GM18867 (cell line): ENCODE measurements at regions not wholly inside any gene's neighbourhood (a gene's known extent, or its start where the extent isn't known, plus 50 kb on each side); places are given as distances from the start of the nearest gene placed in this dataset.

Experiments
- ATAC-seq: cut with Tn5 transposase; IDR thresholded peaks from one replicate; pipeline ENCODE4 v1.9.1; 2021; ENCODE audit warnings: mild to moderate bottlenecking, moderate library complexity; ENCODE audit not compliant: unreplicated experiment

GRCh38 chr3:76943671-76944070 lies 96.2 kb upstream of the ROBO2 start:
- ATAC-seq = no peak

DNA sequence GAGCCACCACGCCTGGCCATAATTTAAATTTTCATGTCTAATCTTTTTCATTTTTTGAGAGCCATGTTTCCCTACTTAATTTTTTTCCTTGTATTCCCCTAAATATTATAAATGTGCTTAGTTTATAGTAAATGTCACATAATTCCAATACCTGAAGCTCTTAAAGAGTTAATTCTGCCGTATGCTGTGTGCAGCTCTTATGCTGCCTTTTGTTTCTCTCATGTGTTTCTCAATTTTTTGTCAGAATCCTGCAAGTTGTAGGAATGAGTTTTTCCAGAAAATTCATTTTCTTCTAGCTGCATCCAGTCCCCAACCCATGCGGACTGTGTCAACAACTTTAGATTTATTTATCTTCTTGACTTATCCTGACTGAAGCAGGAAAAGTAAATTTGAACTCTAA lies 90.9 kb upstream of the ROBO2 start:
- ATAC-seq = no peak

- no peak for ATAC-seq
Measured at GRCh38 chr3:76949462-76949861, 90.4 kb upstream of the ROBO2 start.

GRCh38 chr3:76950590-76950989 lies 89.3 kb upstream of the ROBO2 start:
- no peak for ATAC-seq

- ATAC-seq = no peak
Measured at GRCh38 chr3:76954412-76954811, 85.5 kb upstream of the ROBO2 start.

GRCh38 chr3:76958274-76958673 lies 81.6 kb upstream of the ROBO2 start:
- no peak for ATAC-seq

- ATAC-seq = no peak
Measured at GRCh38 chr3:76958861-76959260, 81.0 kb upstream of the ROBO2 start.

DNA sequence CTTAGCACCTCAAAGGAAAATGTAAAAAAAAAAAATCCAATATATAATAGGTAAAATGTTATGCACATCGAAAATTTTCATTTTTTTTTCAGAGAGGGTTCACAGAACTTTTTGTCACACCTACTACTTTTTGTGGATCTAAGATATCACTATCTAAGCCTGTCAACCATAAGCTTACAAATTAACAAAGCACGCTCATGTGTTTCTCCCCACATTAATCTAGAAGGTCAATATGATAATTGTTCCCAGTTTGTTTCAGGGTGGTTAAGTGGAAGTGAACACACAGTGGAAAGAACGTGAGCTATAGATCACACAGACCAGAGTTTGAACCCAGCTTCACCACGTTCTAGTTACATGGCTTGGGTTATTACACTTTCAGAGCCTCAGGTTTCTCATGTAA lies 78.6 kb upstream of the ROBO2 start:
- ATAC-seq = no peak

DNA sequence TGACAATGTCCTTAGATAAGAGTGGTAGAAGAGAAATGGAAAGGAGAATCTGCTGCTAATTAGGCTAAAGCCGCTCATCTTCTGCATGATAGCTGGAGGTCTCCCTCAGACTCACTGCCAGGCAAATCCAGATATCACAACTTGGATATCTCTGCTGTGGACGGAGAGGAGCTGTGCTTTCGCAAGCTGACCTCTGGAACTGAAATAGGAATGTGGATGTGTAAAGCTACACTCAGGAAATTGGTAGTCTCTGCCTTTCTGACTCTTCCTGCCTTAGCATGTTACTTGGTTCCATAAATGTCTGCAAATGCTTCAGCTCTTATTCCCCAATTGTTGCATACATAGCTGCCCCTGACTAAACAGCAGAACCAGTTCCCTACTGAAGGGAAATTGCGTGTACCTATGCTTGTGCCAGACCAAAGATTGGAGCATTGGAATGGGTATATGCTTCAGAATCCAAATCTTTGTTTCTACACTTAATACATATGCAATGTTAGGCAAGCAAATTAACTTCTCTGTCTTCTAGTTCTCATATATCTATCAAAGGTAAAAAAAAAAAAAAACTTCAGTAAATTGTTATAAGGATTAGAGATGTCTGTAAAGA lies 74.7 kb upstream of the ROBO2 start:
- no peak for ATAC-seq

GRCh38 chr3:76969471-76969870 lies 70.4 kb upstream of the ROBO2 start:
- ATAC-seq = no peak

GRCh38 chr3:76969996-76970615 lies 69.8 kb upstream of the ROBO2 start:
- ATAC-seq = no peak

GRCh38 chr3:76972624-76973296 lies 67.1 kb upstream of the ROBO2 start:
- ATAC-seq = no peak

DNA sequence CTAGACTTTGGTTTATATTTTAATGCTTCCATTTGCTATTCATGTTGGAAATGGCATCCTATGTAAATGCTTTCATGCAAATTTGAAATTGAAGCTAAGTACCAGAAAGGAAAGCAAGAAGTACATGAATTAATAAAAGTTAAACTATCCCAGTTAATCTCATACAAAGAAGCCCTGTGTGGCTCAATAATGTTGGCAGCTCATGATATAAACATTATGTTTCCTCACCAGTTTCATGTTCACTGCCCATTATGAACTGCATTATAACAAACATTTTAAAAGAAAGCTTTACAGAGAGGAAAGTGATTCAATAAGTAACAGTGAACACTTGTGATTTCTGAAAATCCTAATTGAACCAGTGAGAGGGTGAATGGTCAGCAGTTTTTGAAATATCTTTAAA lies 62.9 kb upstream of the ROBO2 start:
- no peak for ATAC-seq

GRCh38 chr3:76985645-76986044 lies 54.3 kb upstream of the ROBO2 start:
- no peak for ATAC-seq

DNA sequence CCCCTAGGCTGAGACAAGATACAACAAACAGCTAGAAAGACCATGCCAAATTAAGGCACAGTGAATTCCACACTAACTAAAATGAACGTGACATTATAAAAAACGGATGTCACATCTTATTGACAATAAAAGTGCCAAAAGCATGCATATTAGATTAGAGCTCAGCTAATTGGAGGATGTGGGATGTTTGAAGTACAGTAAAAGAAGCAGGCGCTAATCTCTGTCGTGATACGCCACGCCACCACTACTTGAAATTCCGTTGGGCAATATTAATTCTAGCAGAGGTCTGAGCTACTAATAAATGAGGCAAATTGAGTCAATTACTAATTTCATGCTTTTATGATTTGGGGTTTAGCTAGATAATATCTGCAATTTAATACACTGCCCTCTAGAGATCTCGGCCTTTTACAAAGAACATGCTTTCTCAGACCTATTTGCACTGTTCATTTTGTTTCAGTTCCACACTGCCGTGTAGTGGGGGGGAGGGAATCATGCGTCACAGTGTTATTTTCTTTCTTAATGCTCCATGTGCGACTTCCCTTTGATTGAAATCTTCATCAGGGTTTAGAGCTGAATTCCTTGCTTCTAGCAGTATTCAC lies 52.9 kb upstream of the ROBO2 start:
- no peak for ATAC-seq
